ENCODE measurements at regions not wholly inside any gene's neighbourhood (a gene's known extent, or its start where the extent isn't known, plus 50 kb on each side); places are given as distances from the start of the nearest gene placed in this dataset.

GRCh38 chr15:97316362-97316761 lies 644.1 kb upstream of the ARRDC4 start:
- no peak overlapping the region for H3K23ac ChIP-seq (ENCODE audit: low read depth, low read length)
- dilution Hi-C loops (cut with HindIII; ENCODE audit: low sequenced_read_pairs, unreplicated experiment): no loop called here
- no peaks in the 10 kb centered on the region for H4K20me1 ChIP-seq (ENCODE audit: insufficient read depth, low read length)
- H2BK120ac ChIP-seq (ENCODE audit: low read depth, low read length): no peak overlapping the region
- H2BK5ac ChIP-seq (ENCODE audit: low read depth, low read length, poor library complexity, severe bottlenecking): no peak overlapping the region
- ChIA-PET POLR2A (ENCODE audit: unreplicated experiment) (no interaction called here), CTCF (no interaction called here)
- no peak overlapping the region for H3K9ac ChIP-seq (ENCODE audit: low read depth, low read length)
- no peak overlapping the region for H3K56ac ChIP-seq (ENCODE audit: extremely low read depth, insufficient read depth, low read length)
- H3K14ac ChIP-seq (replicated peaks; ENCODE audit: low read depth, low read length): no peak overlapping the region
- H3K4me1 ChIP-seq (ENCODE audit: control insufficient read depth, insufficient read depth, low read length): no peaks in the 10 kb centered on the region
- H4K5ac ChIP-seq (ENCODE audit: low read depth, low read length): no peak overlapping the region
- TF ChIP-seq RFX5 (IDR thresholded peaks at IDR 0.05; ENCODE audit: low read depth, low read length) (no peak), POLR2A (IDR thresholded peaks at IDR 0.05; ENCODE audit: low read depth, low read length) (no peak), BHLHE40 (IDR thresholded peaks at IDR 0.05; ENCODE audit: low read depth, low read length) (no peak), MXI1 (IDR thresholded peaks at IDR 0.05; ENCODE audit: borderline replicate concordance, low read depth, low read length) (no peak), CHD1 (IDR thresholded peaks at IDR 0.05; ENCODE audit: low read depth, low read length) (no peak), NFE2L2 (IDR thresholded peaks at IDR 0.05; ENCODE audit: low read depth, low read length) (no peak), MAFK (IDR thresholded peaks at IDR 0.05; ENCODE audit: low read depth, low read length) (no peak), RCOR1 (IDR thresholded peaks at IDR 0.05; ENCODE audit: insufficient replicate concordance, low read length) (no peak), SMC3 (IDR thresholded peaks at IDR 0.05; ENCODE audit: low read depth, low read length) (no peak), RAD21 (IDR thresholded peaks at IDR 0.05; ENCODE audit: low read length) (no peak), USF2 (IDR thresholded peaks at IDR 0.05; ENCODE audit: low read depth, low read length) (no peak), CEBPB (IDR thresholded peaks at IDR 0.05; ENCODE audit: low read depth, low read length) (no peak), CTCF (conservative IDR thresholded peaks at IDR 0.05; ENCODE audit: low read depth, low read length) (no peak)
- TF ChIP-seq, protein P1, sequence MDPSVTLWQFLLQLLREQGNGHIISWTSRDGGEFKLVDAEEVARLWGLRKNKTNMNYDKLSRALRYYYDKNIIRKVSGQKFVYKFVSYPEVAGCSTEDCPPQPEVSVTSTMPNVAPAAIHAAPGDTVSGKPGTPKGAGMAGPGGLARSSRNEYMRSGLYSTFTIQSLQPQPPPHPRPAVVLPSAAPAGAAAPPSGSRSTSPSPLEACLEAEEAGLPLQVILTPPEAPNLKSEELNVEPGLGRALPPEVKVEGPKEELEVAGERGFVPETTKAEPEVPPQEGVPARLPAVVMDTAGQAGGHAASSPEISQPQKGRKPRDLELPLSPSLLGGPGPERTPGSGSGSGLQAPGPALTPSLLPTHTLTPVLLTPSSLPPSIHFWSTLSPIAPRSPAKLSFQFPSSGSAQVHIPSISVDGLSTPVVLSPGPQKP (IDR thresholded peaks at IDR 0.05; ENCODE audit: borderline replicate concordance, low read depth, low read length): no peak
- no peak overlapping the region for H3K27ac ChIP-seq (ENCODE audit: insufficient read depth, low read length)
- intact Hi-C loops (cut with micrococcal nuclease): no loop called here
- H3K4me2 ChIP-seq (ENCODE audit: low read depth, low read length): no peak overlapping the region
- no TSS peak for BruUV-seq (replicated peaks)
- in situ Hi-C loops (cut with MboI; ENCODE audit: low sequenced_read_pairs): no loop called here
- no peak for ATAC-seq (ENCODE audit: low read depth)
- H3K27me3 ChIP-seq (ENCODE audit: control insufficient read depth, insufficient read depth, low read length): no peaks in the 10 kb centered on the region
- no peaks in the 10 kb centered on the region for H3K36me3 ChIP-seq (ENCODE audit: control insufficient read depth, insufficient read depth, low read length)
- WGBS, 2 experiments (ENCODE audit: extremely low coverage in 2 of 2, insufficient read length in 1 of 2): no CpG with 5 or more reads among the region's 3 CpGs
- H3K9me1 ChIP-seq (ENCODE audit: insufficient read depth, low read length): no peaks in the 10 kb centered on the region
- H3K4me3 ChIP-seq (ENCODE audit: insufficient read depth, low read depth, low read length): no peak overlapping the region
- peaks cover 6% of the 10 kb centered on the region; the same call in 1 of the 2 replicates for H3K9me3 ChIP-seq (ENCODE audit: control insufficient read depth, insufficient read depth, low read length)
- H4K91ac ChIP-seq (ENCODE audit: insufficient read depth, low read depth, low read length): no peak overlapping the region
- H2BK20ac ChIP-seq (ENCODE audit: low read depth, low read length): no peak overlapping the region
- no peak for DNase-seq
- H2BK15ac ChIP-seq (ENCODE audit: low read depth, low read length): no peak overlapping the region
- no peaks in the 10 kb centered on the region for H3K79me1 ChIP-seq (ENCODE audit: low read depth in 1 of 2, low read length in 2 of 2)
- no peak overlapping the region for H3K18ac ChIP-seq (ENCODE audit: low read depth, low read length)
- H2AK9ac ChIP-seq (replicated peaks; ENCODE audit: low read depth, low read length, poor library complexity): no peak overlapping the region
- no peak overlapping the region for H2AFZ ChIP-seq (replicated peaks; ENCODE audit: low read length, poor library complexity)
- no peak overlapping the region for H2AK5ac ChIP-seq (ENCODE audit: low read depth, low read length)
- no peak overlapping the region for H3K4ac ChIP-seq (ENCODE audit: low read depth, low read length)
- H4K8ac ChIP-seq (ENCODE audit: low read depth in 2 of 2, low read length in 2 of 2): no peak overlapping the region

Data from IMR-90 (cell line).